C4-2B (cell line): ENCODE measurements at regions not wholly inside any gene's neighbourhood (a gene's known extent, or its start where the extent isn't known, plus 50 kb on each side); places are given as distances from the start of the nearest gene placed in this dataset.

ENCODE experiments used
- ZFX ChIP-seq: fragments of 450-650 bp; IDR thresholded peaks from 2 replicates; pipeline ENCODE4 v1.6.1; 2017
- TF ChIP-seq, protein P1 (sequence below): fragments of 450-650 bp; conservative IDR thresholded peaks from 2 replicates; pipeline ENCODE4 v1.5.1; 2017; ENCODE audit warnings: mild to moderate bottlenecking

DNA sequence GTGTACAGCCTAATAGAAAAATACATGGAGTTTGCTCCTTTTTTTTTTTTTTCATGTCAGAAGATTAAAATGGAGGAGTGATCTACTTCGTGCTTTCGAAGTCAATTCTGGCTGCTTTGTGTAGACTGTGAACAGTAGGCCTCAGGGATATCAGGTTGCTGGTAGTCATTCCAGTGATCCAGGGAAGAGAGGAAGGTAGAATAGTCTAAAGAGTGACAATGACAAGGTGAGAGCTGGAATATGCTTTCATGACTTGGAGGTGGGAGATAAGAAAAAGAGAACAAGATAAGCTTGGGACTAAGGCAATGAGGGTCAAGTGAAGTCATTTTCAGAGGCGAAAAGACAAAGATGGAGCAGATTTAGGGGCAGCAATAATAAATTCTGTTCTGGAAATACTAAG lies 111.3 kb upstream of the MIR17HG start:
- TF ChIP-seq, protein P1, sequence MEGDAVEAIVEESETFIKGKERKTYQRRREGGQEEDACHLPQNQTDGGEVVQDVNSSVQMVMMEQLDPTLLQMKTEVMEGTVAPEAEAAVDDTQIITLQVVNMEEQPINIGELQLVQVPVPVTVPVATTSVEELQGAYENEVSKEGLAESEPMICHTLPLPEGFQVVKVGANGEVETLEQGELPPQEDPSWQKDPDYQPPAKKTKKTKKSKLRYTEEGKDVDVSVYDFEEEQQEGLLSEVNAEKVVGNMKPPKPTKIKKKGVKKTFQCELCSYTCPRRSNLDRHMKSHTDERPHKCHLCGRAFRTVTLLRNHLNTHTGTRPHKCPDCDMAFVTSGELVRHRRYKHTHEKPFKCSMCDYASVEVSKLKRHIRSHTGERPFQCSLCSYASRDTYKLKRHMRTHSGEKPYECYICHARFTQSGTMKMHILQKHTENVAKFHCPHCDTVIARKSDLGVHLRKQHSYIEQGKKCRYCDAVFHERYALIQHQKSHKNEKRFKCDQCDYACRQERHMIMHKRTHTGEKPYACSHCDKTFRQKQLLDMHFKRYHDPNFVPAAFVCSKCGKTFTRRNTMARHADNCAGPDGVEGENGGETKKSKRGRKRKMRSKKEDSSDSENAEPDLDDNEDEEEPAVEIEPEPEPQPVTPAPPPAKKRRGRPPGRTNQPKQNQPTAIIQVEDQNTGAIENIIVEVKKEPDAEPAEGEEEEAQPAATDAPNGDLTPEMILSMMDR = no peak
- TF ChIP-seq ZFX = no peak
